GM10266 (cell line): ENCODE measurements at regions not wholly inside any gene's neighbourhood (a gene's known extent, or its start where the extent isn't known, plus 50 kb on each side); places are given as distances from the start of the nearest gene placed in this dataset.

Source experiments
- DNase-seq: peaks from one replicate; pipeline ENCODE4 v3.0.0; 2012; ENCODE audit errors: extremely low spot score
- CTCF ChIP-seq: IDR thresholded peaks from 2 replicates; pipeline ENCODE4 v1.5.1; 2012; ENCODE audit warnings: mild to moderate bottlenecking, low read depth; ENCODE audit not compliant: control insufficient read depth, insufficient read depth; ENCODE audit errors: missing control alignments

- TF ChIP-seq CTCF, result no peak
- DNase-seq, result no peak
Measured at GRCh38 chr16:6861815-6862477, 470.7 kb upstream of the RBFOX1 start.

- no peak for TF ChIP-seq CTCF
- DNase-seq, result no peak
Measured at GRCh38 chr16:6861135-6861814, 471.4 kb upstream of the RBFOX1 start.

GRCh38 chr16:6857575-6857974, 475.1 kb upstream of the RBFOX1 start:
- TF ChIP-seq CTCF, result no peak
- DNase-seq, result no peak

- no peak for DNase-seq
- TF ChIP-seq CTCF, result no peak
Measured at GRCh38 chr16:6856578-6856977, 476.1 kb upstream of the RBFOX1 start.

- DNase-seq, result no peak
- TF ChIP-seq CTCF, result no peak
Measured at GRCh38 chr16:6853565-6853964, 479.1 kb upstream of the RBFOX1 start.

- DNase-seq, result no peak
- no peak for TF ChIP-seq CTCF
Measured at GRCh38 chr16:6852643-6853225, 479.9 kb upstream of the RBFOX1 start.

- TF ChIP-seq CTCF, result no peak
- DNase-seq, result no peak
Measured at GRCh38 chr16:6846452-6846851, 486.2 kb upstream of the RBFOX1 start.
